Panc1 (cell line): ENCODE measurements at regions not wholly inside any gene's neighbourhood (a gene's known extent, or its start where the extent isn't known, plus 50 kb on each side); places are given as distances from the start of the nearest gene placed in this dataset.

Source experiments
- ATAC-seq: fragments of 200-7000 bp; cut with Tn5 transposase; 2 replicates; pipeline ENCODE4 v1.9.1; 2020; ENCODE audit warnings: mild to moderate bottlenecking, moderate library complexity
- BruUV-seq: library from RNA; stranded (reverse); fragments of 400-500 nt; replicated peaks from 2 replicates; lab custom pipeline; 2021; lab: Mats Ljungman, UMichigan
- CTCF ChIA-PET: fragments of 300-600 bp; sonication (Branson Sonifier 250); formaldehyde crosslinking; loops from one replicate; lab custom pipeline; 2022; ENCODE audit warnings: antibody characterized with exemption; lab: Charles Lee
- POLR2A ChIA-PET: fragments of 300-600 bp; sonication (Branson Sonifier 250); formaldehyde crosslinking; loops from one replicate; lab custom pipeline; 2022; ENCODE audit warnings: antibody characterized with exemption; lab: Charles Lee
- DNase-seq: peaks from one replicate; pipeline ENCODE4 v3.0.0-alpha.2; 2010; ENCODE audit warnings: low read depth, low spot score
- H3K27ac ChIP-seq: 2 replicates; pipeline ENCODE4 v1.5.1; 2011; ENCODE audit warnings: mild to moderate bottlenecking, low read length, inconsistent platforms
- H3K27me3 ChIP-seq: fragments of 200-500 bp; sonication (Bioruptor generic); 2 replicates; pipeline ENCODE4 v1.6.0; 2014; ENCODE audit warnings: low read length, inconsistent platforms; ENCODE audit not compliant: control insufficient read depth, insufficient read depth
- H3K36me3 ChIP-seq: fragments of 200-500 bp; sonication (Bioruptor generic); 2 replicates; pipeline ENCODE4 v1.5.1; 2014; ENCODE audit warnings: inconsistent platforms, mild to moderate bottlenecking, low read length, moderate library complexity; ENCODE audit not compliant: control insufficient read depth, insufficient read depth
- H3K4me1 ChIP-seq: 2 replicates; pipeline ENCODE4 v1.5.1; 2011; ENCODE audit warnings: inconsistent platforms, mild to moderate bottlenecking, low read length, moderate library complexity; ENCODE audit not compliant: control insufficient read depth, insufficient read depth
- H3K4me3 ChIP-seq, 2 experiments: 2 replicates each; pipeline ENCODE4 v1.5.1; 2011 to 2012; ENCODE audit warnings: low read depth in 2 of 2, low read length in 2 of 2, mild to moderate bottlenecking in 2 of 2, inconsistent platforms in 1 of 2, moderate library complexity in 1 of 2
- H3K9me3 ChIP-seq: fragments of 200-500 bp; sonication (Bioruptor generic); 2 replicates; pipeline ENCODE4 v1.5.1; 2014; ENCODE audit warnings: low read depth, mild to moderate bottlenecking, inconsistent platforms, low read length, moderate library complexity; ENCODE audit not compliant: control insufficient read depth, insufficient read depth
- CTCF ChIP-seq: fragments of 450-650 bp; IDR thresholded peaks from 2 replicates; pipeline ENCODE4 v1.5.1; 2017; ENCODE audit warnings: mild to moderate bottlenecking
- POLR2AphosphoS5 ChIP-seq: IDR thresholded peaks from 2 replicates; pipeline ENCODE4 v1.6.1; 2012; ENCODE audit warnings: mild to moderate bottlenecking, low read depth, low read length, moderate library complexity
- REST ChIP-seq, 2 experiments: IDR thresholded peaks; 2 replicates each; pipeline ENCODE4 v1.6.1; 2011 to 2012; ENCODE audit warnings: low read depth in 2 of 2, control low read depth in 1 of 2, low read length in 1 of 2, mild to moderate bottlenecking in 1 of 2, moderate library complexity in 1 of 2; ENCODE audit not compliant: insufficient read depth in 1 of 2
- SIN3A ChIP-seq: IDR thresholded peaks from 2 replicates; pipeline ENCODE4 v1.6.1; 2012; ENCODE audit warnings: low read depth, mild to moderate bottlenecking, low read length, moderate library complexity, borderline replicate concordance; ENCODE audit not compliant: insufficient read depth
- TCF7L2 ChIP-seq: IDR thresholded peaks from 2 replicates; pipeline ENCODE4 v1.6.1; 2011; ENCODE audit warnings: mild to moderate bottlenecking, low read depth, low read length, inconsistent platforms
- in situ Hi-C: cut with HindIII; loops from 2 replicates; pipeline ENCODE4 v1.10.0; 2016; ENCODE audit warnings: low sequenced_read_pairs, low pct_unique_long_range_greater_than_20kb
- intact Hi-C: fragments of 100-400 bp; cut with micrococcal nuclease; formaldehyde crosslinking; loops from one replicate; pipeline ENCODE4 v1.10.0; 2022; ENCODE audit not compliant: unreplicated experiment

GRCh38 chr10:63723741-63724140 lies 202.5 kb downstream of the REEP3 start:
- H3K27me3 ChIP-seq = peaks cover 5% of the 10 kb centered on the region; the same call in 1 of the 2 replicates
- no TSS peak for BruUV-seq
- TF ChIP-seq POLR2AphosphoS5 (no peak), SIN3A (no peak), TCF7L2 (no peak)
- no peak for DNase-seq
- H3K9me3 ChIP-seq = no peaks in the 10 kb centered on the region
- in situ Hi-C loops = loop anchor here (25.0 kb wide), 1 partner anchor 536 kb away; no protein-coding TSS in a partner anchor
- ChIA-PET POLR2A (no interaction called here), CTCF (no interaction called here)
- H3K4me1 ChIP-seq = peaks cover 14% of the 10 kb centered on the region
- no peak overlapping the region for H3K27ac ChIP-seq
- H3K36me3 ChIP-seq = no peaks in the 10 kb centered on the region
- no peak overlapping the region for H3K4me3 ChIP-seq
- intact Hi-C loops = loop anchor here (5.0 kb wide), 1 partner anchor 556 kb away; no protein-coding TSS in a partner anchor
- ATAC-seq = no peak

- no peak for DNase-seq
- H3K4me3 ChIP-seq = no peak overlapping the region
- in situ Hi-C loops = loop anchor here (25.0 kb wide), 1 partner anchor 538 kb away; no protein-coding TSS in a partner anchor
- TF ChIP-seq TCF7L2 = no peak
- peak; percentile 42 for TF ChIP-seq CTCF
- TF ChIP-seq REST (IDR thresholded peaks at IDR 0.05; ENCODE audit: insufficient read depth in 1 of 2, low read depth in 2 of 2, low read length in 1 of 2) = no peak
- BruUV-seq = no TSS peak
- CTCF ChIA-PET = no interaction called here
- ATAC-seq = no peak
- intact Hi-C loops = loop anchor here (5.0 kb wide), 1 partner anchor 558 kb away; no protein-coding TSS in a partner anchor
- no peaks in the 10 kb centered on the region for H3K9me3 ChIP-seq
- H3K27ac ChIP-seq = no peak overlapping the region
- no peaks in the 10 kb centered on the region for H3K36me3 ChIP-seq
- peaks cover 8% of the 10 kb centered on the region; the same call in 1 of the 2 replicates for H3K4me1 ChIP-seq
- POLR2A ChIA-PET = no interaction called here
- peaks cover 5% of the 10 kb centered on the region; the same call in 1 of the 2 replicates for H3K27me3 ChIP-seq
These were observed 203.7 kb downstream of the REEP3 start for GRCh38 chr10:63724922-63725321.

- in situ Hi-C loops (no loop called here), intact Hi-C loops (no loop called here)
- no peak overlapping the region for H3K4me3 ChIP-seq
- ChIA-PET POLR2A (no interaction called here), CTCF (no interaction called here)
- ATAC-seq (no peak), DNase-seq (no peak)
- H3K4me1 ChIP-seq = no peaks in the 10 kb centered on the region
- H3K27ac ChIP-seq = no peak overlapping the region
- BruUV-seq = no TSS peak
- H3K36me3 ChIP-seq = no peaks in the 10 kb centered on the region
- TF ChIP-seq SIN3A (no peak), CTCF (no peak), POLR2AphosphoS5 (no peak), TCF7L2 (no peak), REST (IDR thresholded peaks at IDR 0.05; ENCODE audit: insufficient read depth in 1 of 2, low read depth in 2 of 2, low read length in 1 of 2) (no peak)
- peaks cover 5% of the 10 kb centered on the region; the same call in 1 of the 2 replicates for H3K27me3 ChIP-seq
- H3K9me3 ChIP-seq = no peaks in the 10 kb centered on the region
These were observed 205.7 kb downstream of the REEP3 start for GRCh38 chr10:63726867-63727266.
